Smooth muscle cell (in vitro differentiated cells): ENCODE measurements at regions not wholly inside any gene's neighbourhood (a gene's known extent, or its start where the extent isn't known, plus 50 kb on each side); places are given as distances from the start of the nearest gene placed in this dataset.

Experiments used
- DNase-seq: peaks from one replicate; lab custom pipeline; 2025; ENCODE audit not compliant: unreplicated experiment; lab: John Stamatoyannopoulos, UW
- H2AFZ ChIP-seq: fragments of 200-600 bp; sonication (generic); 2 replicates; pipeline ENCODE4 v1.6.0; 2016; ENCODE audit warnings: antibody characterized with exemption, low read depth, mild to moderate bottlenecking
- H3F3A ChIP-seq: fragments of 200-600 bp; sonication (generic); 2 replicates; pipeline ENCODE4 v1.6.0; 2017; ENCODE audit warnings: antibody characterized with exemption, low read depth
- H3K27ac ChIP-seq: fragments of 200-600 bp; sonication (generic); 2 replicates; pipeline ENCODE4 v1.5.1; 2016; ENCODE audit warnings: low read depth, mild to moderate bottlenecking
- H3K27me3 ChIP-seq: fragments of 200-600 bp; sonication (generic); 2 replicates; pipeline ENCODE4 v1.6.1; 2016; ENCODE audit warnings: low read depth, mild to moderate bottlenecking
- H3K36me3 ChIP-seq: fragments of 200-600 bp; sonication (generic); 2 replicates; pipeline ENCODE4 v1.5.1; 2016; ENCODE audit warnings: low read depth
- H3K4me1 ChIP-seq: fragments of 200-600 bp; sonication (generic); 2 replicates; pipeline ENCODE4 v1.5.1; 2016; ENCODE audit warnings: low read depth
- H3K4me2 ChIP-seq: fragments of 200-600 bp; sonication (generic); 2 replicates; pipeline ENCODE4 v1.6.0; 2016; ENCODE audit warnings: mild to moderate bottlenecking
- H3K4me3 ChIP-seq: fragments of 200-600 bp; sonication (generic); 2 replicates; pipeline ENCODE4 v1.5.1; 2016; ENCODE audit warnings: mild to moderate bottlenecking
- H3K79me2 ChIP-seq: fragments of 200-600 bp; sonication (generic); 2 replicates; pipeline ENCODE4 v1.6.0; 2016; ENCODE audit warnings: low read depth, mild to moderate bottlenecking
- H3K9ac ChIP-seq: fragments of 200-600 bp; sonication (generic); 2 replicates; pipeline ENCODE4 v1.6.0; 2016; ENCODE audit warnings: low read depth
- H3K9me3 ChIP-seq: fragments of 200-600 bp; sonication (generic); replicated peaks from 2 replicates; pipeline ENCODE4 v1.5.1; 2016; ENCODE audit warnings: low read depth
- H4K20me1 ChIP-seq: fragments of 200-600 bp; sonication (generic); 2 replicates; pipeline ENCODE4 v1.6.0; 2016; ENCODE audit warnings: low read depth
- CTCF ChIP-seq: fragments of 200-600 bp; sonication (generic); IDR thresholded peaks from 2 replicates; pipeline ENCODE4 v1.5.1; 2017; ENCODE audit warnings: borderline replicate concordance, mild to moderate bottlenecking, antibody characterized with exemption; ENCODE audit not compliant: insufficient read depth, poor library complexity, severe bottlenecking
- WGBS: methylation state at CpG from one replicate; pipeline ENCODE4 v1.1.7; 2016; ENCODE audit warnings: low lambda C conversion rate; 5-methylcytosine and 5-hydroxymethylcytosine counted together

GRCh38 chr1:82995951-82996350 lies 1003.0 kb downstream of the TTLL7 start:
- H3K27ac ChIP-seq: no peak overlapping the region
- no peaks in the 10 kb centered on the region for H3K79me2 ChIP-seq
- DNase-seq: no peak
- H3K36me3 ChIP-seq: no peaks in the 10 kb centered on the region
- H3K4me2 ChIP-seq: no peak overlapping the region
- no peaks in the 10 kb centered on the region for H3K27me3 ChIP-seq
- H2AFZ ChIP-seq: no peak overlapping the region
- H3K4me3 ChIP-seq: no peak overlapping the region
- no peak overlapping the region for H3K9ac ChIP-seq
- no peak for TF ChIP-seq CTCF
- H3K9me3 ChIP-seq: no peaks in the 10 kb centered on the region
- H3K4me1 ChIP-seq: no peaks in the 10 kb centered on the region
- WGBS: 73% methylated on average over 2 of the region's 2 CpGs
- H3F3A ChIP-seq: no peaks in the 10 kb centered on the region
- H4K20me1 ChIP-seq: no peaks in the 10 kb centered on the region

DNA sequence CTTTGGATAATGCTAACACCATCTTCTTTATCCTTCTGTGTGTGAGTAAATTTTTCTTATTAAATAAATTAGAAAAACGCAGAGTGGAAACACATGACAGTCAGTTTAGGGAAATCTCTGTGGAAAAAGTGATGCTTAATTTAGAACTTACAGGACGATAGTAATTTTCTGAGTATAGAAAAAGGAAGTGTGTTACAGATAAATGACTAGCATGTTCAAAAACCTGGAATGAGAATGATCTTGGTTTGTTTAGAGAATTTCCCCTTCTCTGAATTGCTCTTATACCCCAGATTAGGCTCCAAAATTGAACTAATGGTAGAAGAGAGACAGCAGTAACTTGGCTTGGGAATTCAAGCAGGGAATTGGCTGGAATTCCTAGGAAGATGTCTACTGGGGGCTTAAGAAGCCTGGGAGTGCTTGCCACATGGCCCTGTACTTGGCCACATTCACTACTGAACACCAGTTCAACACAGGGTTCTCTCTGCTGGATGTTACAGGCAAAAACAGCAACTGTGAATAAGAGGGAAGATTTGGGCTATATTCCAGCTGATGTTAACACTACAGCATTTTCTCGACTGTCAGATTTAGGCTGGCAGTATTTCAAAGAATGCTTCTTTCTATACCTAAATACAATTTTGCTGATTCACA lies 1004.2 kb downstream of the TTLL7 start:
- Histone ChIP-seq H3K4me2 (no peak overlapping the region), H2AFZ (no peak overlapping the region), H3K4me3 (no peak overlapping the region), H3K4me1 (no peaks in the 10 kb centered on the region), H4K20me1 (no peaks in the 10 kb centered on the region), H3K27me3 (no peaks in the 10 kb centered on the region), H3K9ac (no peak overlapping the region), H3K36me3 (no peaks in the 10 kb centered on the region), H3K9me3 (no peaks in the 10 kb centered on the region), H3K27ac (no peak overlapping the region), H3F3A (no peaks in the 10 kb centered on the region), H3K79me2 (no peaks in the 10 kb centered on the region)
- no peak for DNase-seq
- 67% methylated on average over 3 of the region's 3 CpGs for whole genome bisulfite sequencing
- TF ChIP-seq CTCF: no peak

DNA sequence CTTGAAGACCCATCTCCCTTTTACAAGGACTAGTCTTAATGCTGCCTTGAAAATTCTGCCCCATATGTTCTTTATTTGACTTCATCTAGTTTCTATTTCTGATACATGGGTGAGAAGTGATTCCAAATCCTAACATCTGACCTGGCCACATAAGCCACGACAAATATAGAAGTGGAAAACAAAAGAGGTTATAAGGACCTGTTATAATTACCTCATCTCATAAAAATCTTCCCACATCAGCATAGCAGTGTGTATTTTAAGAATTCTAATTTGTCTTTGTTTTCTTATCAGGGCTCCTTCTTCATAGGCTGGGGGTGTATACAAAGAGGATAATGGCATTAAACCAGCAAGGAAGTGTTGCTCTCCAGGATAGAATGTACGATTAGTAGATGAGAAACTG lies 1007.4 kb downstream of the TTLL7 start:
- Histone ChIP-seq H3K4me1 (no peaks in the 10 kb centered on the region), H3K4me2 (no peak overlapping the region), H3K79me2 (no peaks in the 10 kb centered on the region), H4K20me1 (no peaks in the 10 kb centered on the region), H3F3A (no peaks in the 10 kb centered on the region), H2AFZ (no peak overlapping the region), H3K4me3 (no peak overlapping the region), H3K9me3 (no peaks in the 10 kb centered on the region), H3K36me3 (no peaks in the 10 kb centered on the region), H3K9ac (no peak overlapping the region), H3K27ac (no peak overlapping the region), H3K27me3 (no peaks in the 10 kb centered on the region)
- DNase-seq: no peak
- TF ChIP-seq CTCF: no peak
- 88% methylated on average over 2 of the region's 2 CpGs for WGBS

DNA sequence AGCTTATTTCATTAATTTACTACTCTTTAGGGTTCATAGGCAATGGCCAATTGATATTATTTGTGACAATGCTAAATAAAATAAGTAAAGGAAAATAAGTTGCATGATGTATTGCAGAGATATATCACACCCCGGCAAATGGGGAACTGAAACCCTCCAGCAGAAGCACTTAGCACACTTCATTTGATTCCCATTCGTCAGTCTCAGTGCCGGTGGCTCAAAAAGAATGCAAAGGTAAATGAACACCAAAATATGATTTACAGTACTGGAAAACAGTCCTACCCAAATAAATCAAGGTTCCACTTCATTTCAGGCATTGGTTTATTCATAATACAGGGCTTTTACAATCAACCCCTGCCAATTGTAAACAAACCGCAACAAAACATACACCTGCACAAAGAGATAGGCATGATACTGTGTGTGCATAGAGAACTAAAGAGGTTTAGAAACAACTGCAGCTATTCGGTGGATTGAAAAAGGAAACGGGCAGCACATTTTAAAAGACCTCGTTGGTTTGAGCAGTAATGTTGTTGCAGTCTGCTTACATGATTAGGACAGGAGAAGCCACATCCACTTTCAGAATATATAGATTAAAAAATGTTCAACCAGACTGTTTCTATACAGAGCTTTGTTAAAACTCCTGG lies 1019.2 kb downstream of the TTLL7 start:
- H3F3A ChIP-seq: no peaks in the 10 kb centered on the region
- H3K4me3 ChIP-seq: no peak overlapping the region
- no peak overlapping the region for H3K4me2 ChIP-seq
- H3K27me3 ChIP-seq: no peaks in the 10 kb centered on the region
- no peak overlapping the region for H2AFZ ChIP-seq
- no peak overlapping the region for H3K9ac ChIP-seq
- no peak for DNase-seq
- H4K20me1 ChIP-seq: no peaks in the 10 kb centered on the region
- H3K79me2 ChIP-seq: no peaks in the 10 kb centered on the region
- 79% methylated on average over 7 of the region's 7 CpGs for WGBS
- H3K27ac ChIP-seq: no peak overlapping the region
- no peaks in the 10 kb centered on the region for H3K36me3 ChIP-seq
- H3K9me3 ChIP-seq: no peaks in the 10 kb centered on the region
- no peak for TF ChIP-seq CTCF
- no peaks in the 10 kb centered on the region for H3K4me1 ChIP-seq
